WTC11 (cell line): ENCODE measurements at regions not wholly inside any gene's neighbourhood (a gene's known extent, or its start where the extent isn't known, plus 50 kb on each side); places are given as distances from the start of the nearest gene placed in this dataset.

Experiments used
- ATAC-seq: fragments of 200-7000 bp; cut with Tn5 transposase; 2 replicates; pipeline ENCODE4 v1.10.0; 2021; ENCODE audit warnings: mild to moderate bottlenecking, moderate library complexity
- CTCF ChIA-PET: fragments of 300-600 bp; sonication (Branson Sonifier 250); formaldehyde crosslinking; loops from one replicate; lab custom pipeline; 2021; ENCODE audit warnings: antibody characterized with exemption; lab: Charles Lee
- POLR2A ChIA-PET: fragments of 350-600 bp; sonication (Branson Sonifier 250); formaldehyde crosslinking; loops from one replicate; lab custom pipeline; 2021; ENCODE audit warnings: antibody characterized with exemption; lab: Charles Lee
- DNase-seq: peaks from one replicate; pipeline ENCODE4 v3.0.0; 2021; ENCODE audit warnings: low spot score
- H3K27ac Mint-ChIP-seq: 2 replicates; pipeline ENCODE4 v1.8.0; 2021; ENCODE audit warnings: mixed read lengths
- H3K27me3 Mint-ChIP-seq: 2 replicates; pipeline ENCODE4 v1.8.0; 2021; ENCODE audit warnings: low read depth, mild to moderate bottlenecking, moderate library complexity, mixed read lengths
- H3K36me3 Mint-ChIP-seq: 2 replicates; pipeline ENCODE4 v1.8.0; 2021; ENCODE audit warnings: mixed read lengths
- H3K4me1 Mint-ChIP-seq: 2 replicates; pipeline ENCODE4 v1.8.0; 2022; ENCODE audit warnings: mixed read lengths
- H3K4me3 Mint-ChIP-seq: 2 replicates; pipeline ENCODE4 v1.8.0; 2021; ENCODE audit warnings: mild to moderate bottlenecking, moderate library complexity, mixed read lengths
- H3K9me3 Mint-ChIP-seq: 2 replicates; pipeline ENCODE4 v1.8.0; 2021; ENCODE audit warnings: mixed read lengths
- ATF1 ChIP-seq: sonication (generic); formaldehyde crosslinking; IDR thresholded peaks from 2 replicates; pipeline ENCODE4 v1.8.1; 2023; ENCODE audit warnings: mild to moderate bottlenecking, moderate library complexity, missing genetic modification reagents
- FOXJ3 ChIP-seq: sonication (generic); formaldehyde crosslinking; IDR thresholded peaks from 2 replicates; pipeline ENCODE4 v1.9.0; 2021; ENCODE audit warnings: missing genetic modification reagents, mild to moderate bottlenecking, borderline replicate concordance
- FOXK1 ChIP-seq: sonication (generic); formaldehyde crosslinking; IDR thresholded peaks from 2 replicates; pipeline ENCODE4 v1.8.0; 2022; ENCODE audit warnings: mild to moderate bottlenecking, moderate library complexity, missing genetic modification reagents
- HMGA2 ChIP-seq: fragments of 250-450 bp; sonication (Bioruptor Pico); IDR thresholded peaks from 2 replicates; pipeline ENCODE4 v1.4.0; 2021; ENCODE audit warnings: mild to moderate bottlenecking, moderate library complexity
- IRF2 ChIP-seq: sonication (generic); formaldehyde crosslinking; IDR thresholded peaks from 2 replicates; pipeline ENCODE4 v1.8.0; 2022; ENCODE audit warnings: low read depth, missing genetic modification reagents, borderline replicate concordance
- JUN ChIP-seq: sonication (generic); formaldehyde crosslinking; IDR thresholded peaks from 2 replicates; pipeline ENCODE4 v1.8.0; 2023; ENCODE audit warnings: mild to moderate bottlenecking, missing genetic modification reagents
- NFYB ChIP-seq: sonication (generic); formaldehyde crosslinking; conservative IDR thresholded peaks from 2 replicates; pipeline ENCODE4 v1.8.0; 2022; ENCODE audit warnings: low read depth, missing genetic modification reagents
- PRRX2 ChIP-seq: fragments of 250-450 bp; sonication (Bioruptor Pico); IDR thresholded peaks from 2 replicates; pipeline ENCODE4 v1.8.0; 2021; ENCODE audit warnings: mild to moderate bottlenecking
- SMAD4 ChIP-seq: sonication (generic); formaldehyde crosslinking; IDR thresholded peaks from 2 replicates; pipeline ENCODE4 v1.8.0; 2022; ENCODE audit warnings: mild to moderate bottlenecking, missing genetic modification reagents
- SP1 ChIP-seq: sonication (generic); formaldehyde crosslinking; conservative IDR thresholded peaks from 2 replicates; pipeline ENCODE4 v1.8.1; 2022; ENCODE audit warnings: missing genetic modification reagents
- TEAD4 ChIP-seq: sonication (generic); formaldehyde crosslinking; IDR thresholded peaks from 2 replicates; pipeline ENCODE4 v1.8.0; 2022; ENCODE audit warnings: mild to moderate bottlenecking, missing genetic modification reagents
- TP53 ChIP-seq: sonication (generic); formaldehyde crosslinking; IDR thresholded peaks from 2 replicates; pipeline ENCODE4 v1.8.1; 2023; ENCODE audit warnings: mild to moderate bottlenecking, missing genetic modification reagents
- ZNF317 ChIP-seq: sonication (generic); formaldehyde crosslinking; IDR thresholded peaks from 2 replicates; pipeline ENCODE4 v1.8.1; 2023; ENCODE audit warnings: low read depth, mild to moderate bottlenecking, moderate library complexity, missing genetic modification reagents, borderline replicate concordance
- ZNF416 ChIP-seq: fragments of 250-450 bp; sonication (Bioruptor Pico); IDR thresholded peaks from 2 replicates; pipeline ENCODE4 v1.9.0; 2021; ENCODE audit warnings: mild to moderate bottlenecking, inconsistent platforms
- TF ChIP-seq, protein P1 (sequence below): sonication (generic); formaldehyde crosslinking; IDR thresholded peaks from 2 replicates; pipeline ENCODE4 v1.8.1; 2023; ENCODE audit warnings: mild to moderate bottlenecking, missing genetic modification reagents, moderate library complexity
- TF ChIP-seq, protein P2 (sequence below): sonication (generic); formaldehyde crosslinking; IDR thresholded peaks from 2 replicates; pipeline ENCODE4 v1.8.1; 2022; ENCODE audit warnings: mild to moderate bottlenecking, missing genetic modification reagents, moderate library complexity, borderline replicate concordance
- TF ChIP-seq, protein P3 (sequence below): sonication (generic); formaldehyde crosslinking; IDR thresholded peaks from 2 replicates; pipeline ENCODE4 v1.8.1; 2023; ENCODE audit warnings: mild to moderate bottlenecking, missing genetic modification reagents, borderline replicate concordance
- TF ChIP-seq, protein P4 (sequence below): sonication (generic); formaldehyde crosslinking; IDR thresholded peaks from 2 replicates; pipeline ENCODE4 v1.8.0; 2023; ENCODE audit warnings: missing genetic modification reagents
- TF ChIP-seq, protein P5 (sequence below): fragments of 250-450 bp; sonication (Bioruptor Pico); IDR thresholded peaks from 2 replicates; pipeline ENCODE4 v1.9.0; 2021; ENCODE audit warnings: mild to moderate bottlenecking
- TF ChIP-seq, protein P6 (sequence below): sonication (generic); formaldehyde crosslinking; IDR thresholded peaks from 2 replicates; pipeline ENCODE4 v1.8.1; 2022; ENCODE audit warnings: mild to moderate bottlenecking, moderate library complexity, missing genetic modification reagents

DNA sequence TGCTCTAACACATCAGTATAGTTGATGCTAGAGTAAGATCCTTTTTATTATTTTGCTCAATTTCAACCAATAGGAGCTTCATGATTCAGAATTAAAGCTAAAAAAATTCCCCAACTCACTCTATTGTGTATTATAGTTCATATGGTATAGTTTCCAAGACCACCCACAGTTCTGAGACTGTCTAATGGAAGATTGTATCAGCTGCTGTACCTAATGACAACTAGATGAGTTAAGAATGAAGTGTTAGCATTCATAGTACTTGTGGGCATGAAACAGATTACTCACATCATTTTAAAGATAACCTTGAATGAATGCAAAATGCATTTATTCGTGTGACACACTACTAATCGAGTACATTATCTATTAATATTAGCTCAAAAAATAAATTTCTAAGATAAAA is 289.9 kb upstream of the ATP11B start:
- peaks cover 58% of the 10 kb centered on the region for H3K4me1 Mint-ChIP-seq
- ATAC-seq, result no peak
- ChIA-PET POLR2A (no interaction called here), CTCF (no interaction called here)
- no peak for DNase-seq
- no peak overlapping the region for H3K27ac Mint-ChIP-seq
- TF ChIP-seq SP1 (CRISPR knock-in tag) (no peak), FOXJ3 (no peak), PRRX2 (CRISPR knock-in tag) (no peak), ZNF416 (no peak), TEAD4 (CRISPR knock-in tag) (no peak), SMAD4 (no peak), FOXK1 (CRISPR knock-in tag) (no peak), ZNF317 (CRISPR knock-in tag) (no peak), JUN (no peak), IRF2 (no peak), ATF1 (CRISPR knock-in tag) (no peak), HMGA2 (CRISPR knock-in tag) (no peak), TP53 (CRISPR knock-in tag) (no peak), NFYB (no peak)
- TF ChIP-seq, protein P1, sequence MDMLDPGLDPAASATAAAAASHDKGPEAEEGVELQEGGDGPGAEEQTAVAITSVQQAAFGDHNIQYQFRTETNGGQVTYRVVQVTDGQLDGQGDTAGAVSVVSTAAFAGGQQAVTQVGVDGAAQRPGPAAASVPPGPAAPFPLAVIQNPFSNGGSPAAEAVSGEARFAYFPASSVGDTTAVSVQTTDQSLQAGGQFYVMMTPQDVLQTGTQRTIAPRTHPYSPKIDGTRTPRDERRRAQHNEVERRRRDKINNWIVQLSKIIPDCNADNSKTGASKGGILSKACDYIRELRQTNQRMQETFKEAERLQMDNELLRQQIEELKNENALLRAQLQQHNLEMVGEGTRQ, result no peak
- TF ChIP-seq, protein P2, sequence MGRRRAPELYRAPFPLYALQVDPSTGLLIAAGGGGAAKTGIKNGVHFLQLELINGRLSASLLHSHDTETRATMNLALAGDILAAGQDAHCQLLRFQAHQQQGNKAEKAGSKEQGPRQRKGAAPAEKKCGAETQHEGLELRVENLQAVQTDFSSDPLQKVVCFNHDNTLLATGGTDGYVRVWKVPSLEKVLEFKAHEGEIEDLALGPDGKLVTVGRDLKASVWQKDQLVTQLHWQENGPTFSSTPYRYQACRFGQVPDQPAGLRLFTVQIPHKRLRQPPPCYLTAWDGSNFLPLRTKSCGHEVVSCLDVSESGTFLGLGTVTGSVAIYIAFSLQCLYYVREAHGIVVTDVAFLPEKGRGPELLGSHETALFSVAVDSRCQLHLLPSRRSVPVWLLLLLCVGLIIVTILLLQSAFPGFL (CRISPR knock-in tag), result no peak
- TF ChIP-seq, protein P3, sequence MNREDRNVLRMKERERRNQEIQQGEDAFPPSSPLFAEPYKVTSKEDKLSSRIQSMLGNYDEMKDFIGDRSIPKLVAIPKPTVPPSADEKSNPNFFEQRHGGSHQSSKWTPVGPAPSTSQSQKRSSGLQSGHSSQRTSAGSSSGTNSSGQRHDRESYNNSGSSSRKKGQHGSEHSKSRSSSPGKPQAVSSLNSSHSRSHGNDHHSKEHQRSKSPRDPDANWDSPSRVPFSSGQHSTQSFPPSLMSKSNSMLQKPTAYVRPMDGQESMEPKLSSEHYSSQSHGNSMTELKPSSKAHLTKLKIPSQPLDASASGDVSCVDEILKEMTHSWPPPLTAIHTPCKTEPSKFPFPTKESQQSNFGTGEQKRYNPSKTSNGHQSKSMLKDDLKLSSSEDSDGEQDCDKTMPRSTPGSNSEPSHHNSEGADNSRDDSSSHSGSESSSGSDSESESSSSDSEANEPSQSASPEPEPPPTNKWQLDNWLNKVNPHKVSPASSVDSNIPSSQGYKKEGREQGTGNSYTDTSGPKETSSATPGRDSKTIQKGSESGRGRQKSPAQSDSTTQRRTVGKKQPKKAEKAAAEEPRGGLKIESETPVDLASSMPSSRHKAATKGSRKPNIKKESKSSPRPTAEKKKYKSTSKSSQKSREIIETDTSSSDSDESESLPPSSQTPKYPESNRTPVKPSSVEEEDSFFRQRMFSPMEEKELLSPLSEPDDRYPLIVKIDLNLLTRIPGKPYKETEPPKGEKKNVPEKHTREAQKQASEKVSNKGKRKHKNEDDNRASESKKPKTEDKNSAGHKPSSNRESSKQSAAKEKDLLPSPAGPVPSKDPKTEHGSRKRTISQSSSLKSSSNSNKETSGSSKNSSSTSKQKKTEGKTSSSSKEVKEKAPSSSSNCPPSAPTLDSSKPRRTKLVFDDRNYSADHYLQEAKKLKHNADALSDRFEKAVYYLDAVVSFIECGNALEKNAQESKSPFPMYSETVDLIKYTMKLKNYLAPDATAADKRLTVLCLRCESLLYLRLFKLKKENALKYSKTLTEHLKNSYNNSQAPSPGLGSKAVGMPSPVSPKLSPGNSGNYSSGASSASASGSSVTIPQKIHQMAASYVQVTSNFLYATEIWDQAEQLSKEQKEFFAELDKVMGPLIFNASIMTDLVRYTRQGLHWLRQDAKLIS (CRISPR knock-in tag), result no peak
- TF ChIP-seq, protein P4, sequence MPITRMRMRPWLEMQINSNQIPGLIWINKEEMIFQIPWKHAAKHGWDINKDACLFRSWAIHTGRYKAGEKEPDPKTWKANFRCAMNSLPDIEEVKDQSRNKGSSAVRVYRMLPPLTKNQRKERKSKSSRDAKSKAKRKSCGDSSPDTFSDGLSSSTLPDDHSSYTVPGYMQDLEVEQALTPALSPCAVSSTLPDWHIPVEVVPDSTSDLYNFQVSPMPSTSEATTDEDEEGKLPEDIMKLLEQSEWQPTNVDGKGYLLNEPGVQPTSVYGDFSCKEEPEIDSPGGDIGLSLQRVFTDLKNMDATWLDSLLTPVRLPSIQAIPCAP, result no peak
- TF ChIP-seq, protein P5, sequence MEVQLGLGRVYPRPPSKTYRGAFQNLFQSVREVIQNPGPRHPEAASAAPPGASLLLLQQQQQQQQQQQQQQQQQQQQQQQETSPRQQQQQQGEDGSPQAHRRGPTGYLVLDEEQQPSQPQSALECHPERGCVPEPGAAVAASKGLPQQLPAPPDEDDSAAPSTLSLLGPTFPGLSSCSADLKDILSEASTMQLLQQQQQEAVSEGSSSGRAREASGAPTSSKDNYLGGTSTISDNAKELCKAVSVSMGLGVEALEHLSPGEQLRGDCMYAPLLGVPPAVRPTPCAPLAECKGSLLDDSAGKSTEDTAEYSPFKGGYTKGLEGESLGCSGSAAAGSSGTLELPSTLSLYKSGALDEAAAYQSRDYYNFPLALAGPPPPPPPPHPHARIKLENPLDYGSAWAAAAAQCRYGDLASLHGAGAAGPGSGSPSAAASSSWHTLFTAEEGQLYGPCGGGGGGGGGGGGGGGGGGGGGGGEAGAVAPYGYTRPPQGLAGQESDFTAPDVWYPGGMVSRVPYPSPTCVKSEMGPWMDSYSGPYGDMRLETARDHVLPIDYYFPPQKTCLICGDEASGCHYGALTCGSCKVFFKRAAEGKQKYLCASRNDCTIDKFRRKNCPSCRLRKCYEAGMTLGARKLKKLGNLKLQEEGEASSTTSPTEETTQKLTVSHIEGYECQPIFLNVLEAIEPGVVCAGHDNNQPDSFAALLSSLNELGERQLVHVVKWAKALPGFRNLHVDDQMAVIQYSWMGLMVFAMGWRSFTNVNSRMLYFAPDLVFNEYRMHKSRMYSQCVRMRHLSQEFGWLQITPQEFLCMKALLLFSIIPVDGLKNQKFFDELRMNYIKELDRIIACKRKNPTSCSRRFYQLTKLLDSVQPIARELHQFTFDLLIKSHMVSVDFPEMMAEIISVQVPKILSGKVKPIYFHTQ, result no peak
- TF ChIP-seq, protein P6, sequence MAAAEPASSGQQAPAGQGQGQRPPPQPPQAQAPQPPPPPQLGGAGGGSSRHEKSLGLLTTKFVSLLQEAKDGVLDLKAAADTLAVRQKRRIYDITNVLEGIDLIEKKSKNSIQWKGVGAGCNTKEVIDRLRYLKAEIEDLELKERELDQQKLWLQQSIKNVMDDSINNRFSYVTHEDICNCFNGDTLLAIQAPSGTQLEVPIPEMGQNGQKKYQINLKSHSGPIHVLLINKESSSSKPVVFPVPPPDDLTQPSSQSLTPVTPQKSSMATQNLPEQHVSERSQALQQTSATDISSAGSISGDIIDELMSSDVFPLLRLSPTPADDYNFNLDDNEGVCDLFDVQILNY (CRISPR knock-in tag), result no peak
- H3K4me3 Mint-ChIP-seq, result no peak overlapping the region
- no peaks in the 10 kb centered on the region for H3K27me3 Mint-ChIP-seq
- 0 out of 2 replicates have a peak, but pooled peaks cover 7% of the 10 kb centered on the region for H3K9me3 Mint-ChIP-seq
- no peaks in the 10 kb centered on the region for H3K36me3 Mint-ChIP-seq
